ENCODE measurements at regions not wholly inside any gene's neighbourhood (a gene's known extent, or its start where the extent isn't known, plus 50 kb on each side); places are given as distances from the start of the nearest gene placed in this dataset.

- Histone ChIP-seq H3K36me3 (no peaks in the 10 kb centered on the region), H3K4me3 (no peak overlapping the region), H3K4me1 (no peaks in the 10 kb centered on the region), H3K27ac (no peak overlapping the region), H3K27me3 (no peaks in the 10 kb centered on the region), H3K9me3 (no peaks in the 10 kb centered on the region)
- no peak for TF ChIP-seq CTCF (IDR thresholded peaks at IDR 0.05)
- DNase-seq, result no peak
- intact Hi-C loops (cut with DNase I; ENCODE audit: low total_unique reads), result no loop called here
These were observed 94.3 kb downstream of the DIRAS3 start for GRCh38 chr1:67956116-67956515.

GRCh38 chr1:67955591-67955990 lies 94.8 kb downstream of the DIRAS3 start:
- no peaks in the 10 kb centered on the region for H3K4me1 ChIP-seq
- H3K9me3 ChIP-seq, result no peaks in the 10 kb centered on the region
- no peaks in the 10 kb centered on the region for H3K27me3 ChIP-seq
- no peak for DNase-seq
- no peak overlapping the region for H3K4me3 ChIP-seq
- no peaks in the 10 kb centered on the region for H3K36me3 ChIP-seq
- TF ChIP-seq CTCF (IDR thresholded peaks at IDR 0.05), result no peak
- intact Hi-C loops (cut with DNase I; ENCODE audit: low total_unique reads), result no loop called here
- no peak overlapping the region for H3K27ac ChIP-seq

- intact Hi-C loops (cut with DNase I; ENCODE audit: low total_unique reads), result no loop called here
- H3K4me1 ChIP-seq, result no peaks in the 10 kb centered on the region
- no peaks in the 10 kb centered on the region for H3K9me3 ChIP-seq
- H3K27me3 ChIP-seq, result no peaks in the 10 kb centered on the region
- TF ChIP-seq CTCF (IDR thresholded peaks at IDR 0.05), result no peak
- H3K27ac ChIP-seq, result no peak overlapping the region
- H3K36me3 ChIP-seq, result no peaks in the 10 kb centered on the region
- H3K4me3 ChIP-seq, result no peak overlapping the region
- no peak for DNase-seq
These were observed 97.1 kb downstream of the DIRAS3 start for GRCh38 chr1:67953301-67953700.

GRCh38 chr1:67952071-67952470 lies 98.4 kb downstream of the DIRAS3 start:
- no peaks in the 10 kb centered on the region for H3K36me3 ChIP-seq
- H3K4me3 ChIP-seq, result no peak overlapping the region
- peaks cover 0 to 9% (median under 1%) of the 10 kb centered on the region in 4 donors for H3K4me1 ChIP-seq
- no peak for TF ChIP-seq CTCF (IDR thresholded peaks at IDR 0.05)
- H3K9me3 ChIP-seq, result no peaks in the 10 kb centered on the region
- H3K27me3 ChIP-seq, result no peaks in the 10 kb centered on the region
- intact Hi-C loops (cut with DNase I; ENCODE audit: low total_unique reads), result no loop called here
- DNase-seq, result no peak
- H3K27ac ChIP-seq, result no peak overlapping the region

GRCh38 chr1:67951014-67951413 lies 99.4 kb downstream of the DIRAS3 start:
- H3K27ac ChIP-seq, result no peak overlapping the region

More at GRCh38 chr1:67951014-67951413, 99.4 kb downstream of the DIRAS3 start:
- no peak for TF ChIP-seq CTCF (IDR thresholded peaks at IDR 0.05)
- Histone ChIP-seq H3K4me1 (peaks cover 0 to 19% (median 6%) of the 10 kb centered on the region in 4 donors), H3K9me3 (no peaks in the 10 kb centered on the region), H3K27me3 (no peaks in the 10 kb centered on the region), H3K36me3 (no peaks in the 10 kb centered on the region), H3K4me3 (no peak overlapping the region)
- intact Hi-C loops (cut with DNase I; ENCODE audit: low total_unique reads), result no loop called here
- DNase-seq, result no peak
